ENCODE measurements at regions not wholly inside any gene's neighbourhood (a gene's known extent, or its start where the extent isn't known, plus 50 kb on each side); places are given as distances from the start of the nearest gene placed in this dataset.

GRCh38 chr20:62563561-62563960 lies 78.7 kb upstream of the SLCO4A1 start:
- DNase-seq, result no peak

- DNase-seq, result no peak
Measured at GRCh38 chr20:62564456-62565245, 77.7 kb upstream of the SLCO4A1 start.

GRCh38 chr20:62566266-62566665 lies 76.0 kb upstream of the SLCO4A1 start:
- DNase-seq, result no peak

- DNase-seq, result no peak
Measured at GRCh38 chr20:62566771-62567170, 75.5 kb upstream of the SLCO4A1 start.

GRCh38 chr20:62567246-62568044 lies 74.9 kb upstream of the SLCO4A1 start:
- no peak for DNase-seq

GRCh38 chr20:62568045-62568389 lies 74.3 kb upstream of the SLCO4A1 start:
- no peak for DNase-seq

- DNase-seq, result no peak
Measured at GRCh38 chr20:62569615-62570014, 72.7 kb upstream of the SLCO4A1 start.

GRCh38 chr20:62570403-62570802 lies 71.9 kb upstream of the SLCO4A1 start:
- DNase-seq, result no peak

GRCh38 chr20:62570897-62571668 lies 71.2 kb upstream of the SLCO4A1 start:
- DNase-seq, result no peak

GRCh38 chr20:62571669-62572344 lies 70.5 kb upstream of the SLCO4A1 start:
- no peak for DNase-seq

- no peak for DNase-seq
Measured at GRCh38 chr20:62572980-62573379, 69.3 kb upstream of the SLCO4A1 start.

GRCh38 chr20:62573817-62574216 lies 68.5 kb upstream of the SLCO4A1 start:
- no peak for DNase-seq

- no peak for DNase-seq
Measured at GRCh38 chr20:62574230-62574993, 67.9 kb upstream of the SLCO4A1 start.

GRCh38 chr20:62575976-62576722 lies 66.2 kb upstream of the SLCO4A1 start:
- no peak for DNase-seq

- DNase-seq, result no peak
Measured at GRCh38 chr20:62576815-62577489, 65.4 kb upstream of the SLCO4A1 start.

GRCh38 chr20:62577490-62577836 lies 64.8 kb upstream of the SLCO4A1 start:
- no peak for DNase-seq

- DNase-seq, result no peak
Measured at GRCh38 chr20:62578294-62578897, 63.9 kb upstream of the SLCO4A1 start.

GRCh38 chr20:62580052-62580451 lies 62.3 kb upstream of the SLCO4A1 start:
- no peak for DNase-seq

- no peak for DNase-seq
Measured at GRCh38 chr20:62580733-62581132, 61.6 kb upstream of the SLCO4A1 start.

GRCh38 chr20:62581308-62581707 lies 61.0 kb upstream of the SLCO4A1 start:
- DNase-seq, result no peak

- no peak for DNase-seq
Measured at GRCh38 chr20:62581806-62582205, 60.5 kb upstream of the SLCO4A1 start.
